ENCODE measurements at regions not wholly inside any gene's neighbourhood (a gene's known extent, or its start where the extent isn't known, plus 50 kb on each side); places are given as distances from the start of the nearest gene placed in this dataset.

GRCh38 chr1:187153047-187153446 is 324.3 kb downstream of the PLA2G4A start:
- TF ChIP-seq ZFP30 (CRISPR knock-in tag; IDR thresholded peaks at IDR 0.05), result peak; percentile 91
- no peak for TF ChIP-seq PPARA (CRISPR knock-in tag; IDR thresholded peaks at IDR 0.05; ENCODE audit: borderline replicate concordance)
- no peak for TF ChIP-seq BACH2 (CRISPR knock-in tag; IDR thresholded peaks at IDR 0.05; ENCODE audit: borderline replicate concordance)
- TF ChIP-seq GLIS3 (CRISPR knock-in tag; IDR thresholded peaks at IDR 0.05), result no peak
- TF ChIP-seq ZC3H10 (CRISPR knock-in tag; IDR thresholded peaks at IDR 0.05), result no peak
- no peak for TF ChIP-seq TCF4 (CRISPR knock-in tag; IDR thresholded peaks at IDR 0.05; ENCODE audit: borderline replicate concordance)
- no peak for TF ChIP-seq ZNF8 (CRISPR knock-in tag; IDR thresholded peaks at IDR 0.05)
- TF ChIP-seq, protein P1, sequence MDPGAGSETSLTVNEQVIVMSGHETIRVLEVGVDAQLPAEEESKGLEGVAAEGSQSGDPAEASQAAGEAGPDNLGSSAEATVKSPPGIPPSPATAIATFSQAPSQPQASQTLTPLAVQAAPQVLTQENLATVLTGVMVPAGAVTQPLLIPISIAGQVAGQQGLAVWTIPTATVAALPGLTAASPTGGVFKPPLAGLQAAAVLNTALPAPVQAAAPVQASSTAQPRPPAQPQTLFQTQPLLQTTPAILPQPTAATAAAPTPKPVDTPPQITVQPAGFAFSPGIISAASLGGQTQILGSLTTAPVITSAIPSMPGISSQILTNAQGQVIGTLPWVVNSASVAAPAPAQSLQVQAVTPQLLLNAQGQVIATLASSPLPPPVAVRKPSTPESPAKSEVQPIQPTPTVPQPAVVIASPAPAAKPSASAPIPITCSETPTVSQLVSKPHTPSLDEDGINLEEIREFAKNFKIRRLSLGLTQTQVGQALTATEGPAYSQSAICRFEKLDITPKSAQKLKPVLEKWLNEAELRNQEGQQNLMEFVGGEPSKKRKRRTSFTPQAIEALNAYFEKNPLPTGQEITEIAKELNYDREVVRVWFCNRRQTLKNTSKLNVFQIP (CRISPR knock-in tag; IDR thresholded peaks at IDR 0.05; ENCODE audit: borderline replicate concordance, low read depth), result no peak
- no peak for TF ChIP-seq RARB (CRISPR knock-in tag; IDR thresholded peaks at IDR 0.05)
- TF ChIP-seq TOX (CRISPR knock-in tag; IDR thresholded peaks at IDR 0.05; ENCODE audit: borderline replicate concordance), result no peak
- TF ChIP-seq SNAI2 (CRISPR knock-in tag; IDR thresholded peaks at IDR 0.05), result no peak
- no peak for TF ChIP-seq CREB5 (CRISPR knock-in tag; IDR thresholded peaks at IDR 0.05; ENCODE audit: low read depth)
- TF ChIP-seq, protein P2, sequence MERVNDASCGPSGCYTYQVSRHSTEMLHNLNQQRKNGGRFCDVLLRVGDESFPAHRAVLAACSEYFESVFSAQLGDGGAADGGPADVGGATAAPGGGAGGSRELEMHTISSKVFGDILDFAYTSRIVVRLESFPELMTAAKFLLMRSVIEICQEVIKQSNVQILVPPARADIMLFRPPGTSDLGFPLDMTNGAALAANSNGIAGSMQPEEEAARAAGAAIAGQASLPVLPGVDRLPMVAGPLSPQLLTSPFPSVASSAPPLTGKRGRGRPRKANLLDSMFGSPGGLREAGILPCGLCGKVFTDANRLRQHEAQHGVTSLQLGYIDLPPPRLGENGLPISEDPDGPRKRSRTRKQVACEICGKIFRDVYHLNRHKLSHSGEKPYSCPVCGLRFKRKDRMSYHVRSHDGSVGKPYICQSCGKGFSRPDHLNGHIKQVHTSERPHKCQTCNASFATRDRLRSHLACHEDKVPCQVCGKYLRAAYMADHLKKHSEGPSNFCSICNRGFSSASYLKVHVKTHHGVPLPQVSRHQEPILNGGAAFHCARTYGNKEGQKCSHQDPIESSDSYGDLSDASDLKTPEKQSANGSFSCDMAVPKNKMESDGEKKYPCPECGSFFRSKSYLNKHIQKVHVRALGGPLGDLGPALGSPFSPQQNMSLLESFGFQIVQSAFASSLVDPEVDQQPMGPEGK (CRISPR knock-in tag; IDR thresholded peaks at IDR 0.05; ENCODE audit: borderline replicate concordance), result no peak

Data from SK-N-SH treated with all-trans-retinoic acid at 6 μM for 48 hours (cell line).